Effector memory CD8-positive, alpha-beta T cell (primary cell): ENCODE measurements at regions not wholly inside any gene's neighbourhood (a gene's known extent, or its start where the extent isn't known, plus 50 kb on each side); places are given as distances from the start of the nearest gene placed in this dataset.
"Not testable (repeated sequence)": the region's sequence is repeated elsewhere in the genome, so short reads cannot be mapped to it uniquely, and the experiment has no call there.

Source experiments
- ATAC-seq: fragments of 150-1000 bp; cut with Tn5 transposase; replicated peaks from 2 replicates; pipeline ENCODE4 v1.10.0; 2021; ENCODE audit warnings: mild to moderate bottlenecking, moderate library complexity
- DNase-seq, 3 experiments: peaks; one replicate each; pipeline ENCODE4 v3.0.0; 2021
- H3K27ac Mint-ChIP-seq, 2 donors: one replicate each; pipeline ENCODE4 v1.8.0; 2022; ENCODE audit warnings: mild to moderate bottlenecking in 2 of 2, mixed read lengths in 2 of 2, moderate library complexity in 2 of 2
- H3K27me3 Mint-ChIP-seq, 2 donors: one replicate each; pipeline ENCODE4 v1.8.0; 2022; ENCODE audit warnings: mixed read lengths in 2 of 2
- H3K36me3 Mint-ChIP-seq: one replicate; pipeline ENCODE4 v1.8.0; 2022; ENCODE audit warnings: mild to moderate bottlenecking, moderate library complexity, mixed read lengths; ENCODE audit not compliant: insufficient read depth
- H3K4me1 Mint-ChIP-seq, 2 donors: one replicate each; pipeline ENCODE4 v1.8.0; 2022; ENCODE audit warnings: low read depth in 2 of 2, mixed read lengths in 2 of 2
- H3K4me3 Mint-ChIP-seq, 2 donors: one replicate each; pipeline ENCODE4 v1.8.0; 2022; ENCODE audit warnings: mild to moderate bottlenecking in 2 of 2, mixed read lengths in 2 of 2, moderate library complexity in 2 of 2
- H3K9me3 Mint-ChIP-seq, 2 donors: one replicate each; pipeline ENCODE4 v1.8.0; 2022; ENCODE audit warnings: mixed read lengths in 2 of 2

GRCh38 chr2:193482557-193482956 lies 1287.8 kb upstream of the TMEFF2 start:
- no peaks in the 10 kb centered on the region for H3K36me3 Mint-ChIP-seq
- ATAC-seq (no peak), DNase-seq (no peak)
- no peak overlapping the region for H3K4me3 Mint-ChIP-seq
- H3K4me1 Mint-ChIP-seq = no peaks in the 10 kb centered on the region
- peaks cover 3 to 8% of the 10 kb centered on the region in 2 donors for H3K9me3 Mint-ChIP-seq
- no peaks in the 10 kb centered on the region for H3K27me3 Mint-ChIP-seq
- no peak overlapping the region for H3K27ac Mint-ChIP-seq

- no peak overlapping the region for H3K27ac Mint-ChIP-seq
- peaks cover 3 to 8% of the 10 kb centered on the region in 2 donors for H3K9me3 Mint-ChIP-seq
- H3K4me1 Mint-ChIP-seq = no peaks in the 10 kb centered on the region
- ATAC-seq (no peak), DNase-seq (no peak)
- no peaks in the 10 kb centered on the region for H3K27me3 Mint-ChIP-seq
- no peaks in the 10 kb centered on the region for H3K36me3 Mint-ChIP-seq
- H3K4me3 Mint-ChIP-seq = no peak overlapping the region
Observed at GRCh38 chr2:193480187-193480586, 1285.5 kb upstream of the TMEFF2 start.

GRCh38 chr2:193476171-193476800 lies 1281.6 kb upstream of the TMEFF2 start:
- Mint-ChIP-seq H3K36me3 (no peaks in the 10 kb centered on the region), H3K9me3 (peaks cover 3 to 8% of the 10 kb centered on the region in 2 donors), H3K27ac (no peak overlapping the region), H3K27me3 (no peaks in the 10 kb centered on the region), H3K4me1 (no peaks in the 10 kb centered on the region), H3K4me3 (no peak overlapping the region)
- DNase-seq = no peak
- ATAC-seq = no peak

- H3K4me3 Mint-ChIP-seq = no peak overlapping the region
- no peaks in the 10 kb centered on the region for H3K4me1 Mint-ChIP-seq
- ATAC-seq (no peak), DNase-seq (no peak)
- H3K9me3 Mint-ChIP-seq = peaks cover 0 to 3% of the 10 kb centered on the region in 2 donors
- no peaks in the 10 kb centered on the region for H3K36me3 Mint-ChIP-seq
- H3K27me3 Mint-ChIP-seq = no peaks in the 10 kb centered on the region
- H3K27ac Mint-ChIP-seq = no peak overlapping the region
Observed at GRCh38 chr2:193475038-193475437, 1280.3 kb upstream of the TMEFF2 start.

- H3K4me1 Mint-ChIP-seq = no peaks in the 10 kb centered on the region
Observed at GRCh38 chr2:193469251-193469650, 1274.5 kb upstream of the TMEFF2 start.

GRCh38 chr2:193467276-193467987 lies 1272.7 kb upstream of the TMEFF2 start:
- Mint-ChIP-seq H3K4me3 (no peak overlapping the region), H3K27me3 (no peaks in the 10 kb centered on the region), H3K4me1 (no peaks in the 10 kb centered on the region), H3K9me3 (peaks cover 0 to 6% of the 10 kb centered on the region in 2 donors), H3K27ac (no peak overlapping the region), H3K36me3 (peaks cover 3% of the 10 kb centered on the region)
- DNase-seq (no peak), ATAC-seq (no peak)

More at GRCh38 chr2:193469251-193469650, 1274.5 kb upstream of the TMEFF2 start:
- H3K27me3 Mint-ChIP-seq = no peaks in the 10 kb centered on the region
- ATAC-seq (no peak), DNase-seq (no peak)
- no peak overlapping the region for H3K4me3 Mint-ChIP-seq
- H3K9me3 Mint-ChIP-seq = no peaks in the 10 kb centered on the region
- no peak overlapping the region for H3K27ac Mint-ChIP-seq
- H3K36me3 Mint-ChIP-seq = peaks cover 3% of the 10 kb centered on the region

GRCh38 chr2:193463011-193463410 lies 1268.3 kb upstream of the TMEFF2 start:
- no peaks in the 10 kb centered on the region for H3K4me1 Mint-ChIP-seq
- no peak overlapping the region for H3K27ac Mint-ChIP-seq
- no peak overlapping the region for H3K4me3 Mint-ChIP-seq
- DNase-seq (no peak), ATAC-seq (no peak)
- H3K36me3 Mint-ChIP-seq = no peaks in the 10 kb centered on the region
- no peaks in the 10 kb centered on the region for H3K27me3 Mint-ChIP-seq
- H3K9me3 Mint-ChIP-seq = peaks cover 0 to 6% of the 10 kb centered on the region in 2 donors

- ATAC-seq (no peak), DNase-seq (no peak)
- no peaks in the 10 kb centered on the region for H3K27me3 Mint-ChIP-seq
- peaks cover 0 to 6% of the 10 kb centered on the region in 2 donors for H3K9me3 Mint-ChIP-seq
- no peaks in the 10 kb centered on the region for H3K36me3 Mint-ChIP-seq
- H3K27ac Mint-ChIP-seq = no peak overlapping the region
- H3K4me3 Mint-ChIP-seq = no peak overlapping the region
- no peaks in the 10 kb centered on the region for H3K4me1 Mint-ChIP-seq
Observed at GRCh38 chr2:193462411-193462810, 1267.7 kb upstream of the TMEFF2 start.

- H3K27ac Mint-ChIP-seq = no peak overlapping the region
- no peaks in the 10 kb centered on the region for H3K4me1 Mint-ChIP-seq
- no peak overlapping the region for H3K4me3 Mint-ChIP-seq
- H3K36me3 Mint-ChIP-seq = no peaks in the 10 kb centered on the region
- H3K27me3 Mint-ChIP-seq = no peaks in the 10 kb centered on the region
- peaks cover 0 to 6% of the 10 kb centered on the region in 2 donors for H3K9me3 Mint-ChIP-seq
- DNase-seq (no peak), ATAC-seq (no peak)
Observed at GRCh38 chr2:193461431-193461934, 1266.8 kb upstream of the TMEFF2 start.

GRCh38 chr2:193446967-193447366 lies 1252.2 kb upstream of the TMEFF2 start:
- Mint-ChIP-seq H3K4me3 (no peak overlapping the region), H3K36me3 (no peaks in the 10 kb centered on the region), H3K9me3 (peaks cover 1 to 6% of the 10 kb centered on the region in 2 donors), H3K27ac (no peak overlapping the region), H3K4me1 (no peaks in the 10 kb centered on the region), H3K27me3 (no peaks in the 10 kb centered on the region)
- ATAC-seq (no peak), DNase-seq (no peak)

- Mint-ChIP-seq H3K4me1 (no peaks in the 10 kb centered on the region), H3K4me3 (no peak overlapping the region), H3K36me3 (no peaks in the 10 kb centered on the region), H3K9me3 (peaks cover 0 to 6% of the 10 kb centered on the region in 2 donors), H3K27me3 (no peaks in the 10 kb centered on the region), H3K27ac (no peak overlapping the region)
- no peak for DNase-seq
- ATAC-seq = no peak
Observed at GRCh38 chr2:193442293-193442692, 1247.6 kb upstream of the TMEFF2 start.

- H3K4me3 Mint-ChIP-seq = no peak overlapping the region
- ATAC-seq = no peak
- no peaks in the 10 kb centered on the region for H3K9me3 Mint-ChIP-seq
- H3K27ac Mint-ChIP-seq = no peak overlapping the region
- H3K4me1 Mint-ChIP-seq = no peaks in the 10 kb centered on the region
- H3K27me3 Mint-ChIP-seq = no peaks in the 10 kb centered on the region
- no peak for DNase-seq
- H3K36me3 Mint-ChIP-seq = no peaks in the 10 kb centered on the region
Observed at GRCh38 chr2:193428336-193428818, 1233.6 kb upstream of the TMEFF2 start.

GRCh38 chr2:193412368-193412767 lies 1217.6 kb upstream of the TMEFF2 start:
- ATAC-seq, H3K9me3 Mint-ChIP-seq, H3K4me1 Mint-ChIP-seq, H3K27me3 Mint-ChIP-seq, H3K36me3 Mint-ChIP-seq, H3K4me3 Mint-ChIP-seq, DNase-seq, H3K27ac Mint-ChIP-seq: not testable (repeated sequence)

- DNase-seq = no peak
Observed at GRCh38 chr2:193409951-193410350, 1215.2 kb upstream of the TMEFF2 start.

More at GRCh38 chr2:193409951-193410350, 1215.2 kb upstream of the TMEFF2 start:
- Mint-ChIP-seq H3K9me3 (peaks cover 9% of the 10 kb centered on the region in 2 donors), H3K4me3 (no peak overlapping the region), H3K36me3 (no peaks in the 10 kb centered on the region), H3K4me1 (no peaks in the 10 kb centered on the region), H3K27ac (no peak overlapping the region), H3K27me3 (no peaks in the 10 kb centered on the region)
- ATAC-seq = no peak
